ENCODE measurements at regions not wholly inside any gene's neighbourhood (a gene's known extent, or its start where the extent isn't known, plus 50 kb on each side); places are given as distances from the start of the nearest gene placed in this dataset.

DNA sequence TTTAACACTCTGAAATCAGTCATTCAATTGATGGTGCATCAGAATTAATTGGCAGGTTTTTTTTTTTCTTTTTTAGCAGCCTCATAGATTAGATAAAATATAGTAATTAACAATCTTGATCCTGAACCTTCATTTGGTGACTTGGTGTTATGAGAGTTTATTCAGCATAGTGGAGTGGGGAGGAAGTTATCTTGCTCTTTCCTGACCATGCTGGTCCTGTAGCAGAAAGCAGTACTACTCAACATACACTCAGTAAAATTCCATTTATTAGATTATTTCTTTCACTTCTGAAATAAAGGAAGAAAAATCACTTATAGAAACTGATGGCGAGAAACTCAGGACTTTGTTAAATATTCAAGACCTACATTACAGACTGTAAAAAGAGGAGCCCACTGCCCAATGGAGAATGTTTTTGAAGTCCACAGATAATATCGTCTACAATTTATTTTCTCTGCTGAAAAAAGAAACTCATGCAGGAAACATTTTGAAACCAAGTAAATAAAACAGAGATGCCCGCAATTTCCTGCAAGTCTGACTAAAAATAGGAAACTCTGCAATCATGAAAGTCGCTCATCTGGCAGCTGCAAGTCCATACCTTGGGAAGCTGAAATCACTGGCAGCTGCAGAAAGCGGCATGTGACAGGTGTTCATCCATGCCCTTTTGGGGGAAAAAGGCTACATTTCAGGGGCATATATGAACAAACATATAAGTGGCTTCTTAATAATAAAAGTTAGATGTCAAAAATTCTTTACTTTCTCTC, 233.2 kb upstream of the RFX3 start:
- no peak overlapping the region for H3K4me3 ChIP-seq (ENCODE audit: low read depth, low read length)
- TF ChIP-seq, protein P1, sequence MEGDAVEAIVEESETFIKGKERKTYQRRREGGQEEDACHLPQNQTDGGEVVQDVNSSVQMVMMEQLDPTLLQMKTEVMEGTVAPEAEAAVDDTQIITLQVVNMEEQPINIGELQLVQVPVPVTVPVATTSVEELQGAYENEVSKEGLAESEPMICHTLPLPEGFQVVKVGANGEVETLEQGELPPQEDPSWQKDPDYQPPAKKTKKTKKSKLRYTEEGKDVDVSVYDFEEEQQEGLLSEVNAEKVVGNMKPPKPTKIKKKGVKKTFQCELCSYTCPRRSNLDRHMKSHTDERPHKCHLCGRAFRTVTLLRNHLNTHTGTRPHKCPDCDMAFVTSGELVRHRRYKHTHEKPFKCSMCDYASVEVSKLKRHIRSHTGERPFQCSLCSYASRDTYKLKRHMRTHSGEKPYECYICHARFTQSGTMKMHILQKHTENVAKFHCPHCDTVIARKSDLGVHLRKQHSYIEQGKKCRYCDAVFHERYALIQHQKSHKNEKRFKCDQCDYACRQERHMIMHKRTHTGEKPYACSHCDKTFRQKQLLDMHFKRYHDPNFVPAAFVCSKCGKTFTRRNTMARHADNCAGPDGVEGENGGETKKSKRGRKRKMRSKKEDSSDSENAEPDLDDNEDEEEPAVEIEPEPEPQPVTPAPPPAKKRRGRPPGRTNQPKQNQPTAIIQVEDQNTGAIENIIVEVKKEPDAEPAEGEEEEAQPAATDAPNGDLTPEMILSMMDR (IDR thresholded peaks at IDR 0.05; ENCODE audit: borderline replicate concordance, insufficient read depth, low read depth, low read length), result no peak

DNA sequence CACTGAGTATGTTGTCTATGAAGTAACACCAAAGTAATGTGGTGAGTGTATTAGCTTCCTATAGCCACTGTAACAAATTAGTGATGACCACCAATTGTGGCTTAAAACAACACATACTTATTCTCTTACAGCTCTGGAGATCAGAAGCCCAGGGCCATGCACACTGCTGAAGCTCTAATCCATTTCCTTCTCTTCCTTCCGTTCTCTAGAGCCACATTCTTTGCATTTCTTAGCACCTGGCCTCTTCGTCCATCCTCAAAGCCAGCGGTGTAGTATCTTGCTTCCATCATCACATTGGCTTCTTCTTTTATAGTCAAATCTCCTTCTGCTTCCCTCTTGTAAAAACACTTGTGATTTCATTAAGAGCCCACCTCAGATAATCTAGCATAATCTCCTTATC, 230.3 kb upstream of the RFX3 start:
- TF ChIP-seq, protein P1 (IDR thresholded peaks at IDR 0.05; ENCODE audit: borderline replicate concordance, insufficient read depth, low read depth, low read length), result no peak
- H3K4me3 ChIP-seq (ENCODE audit: low read depth, low read length), result no peak overlapping the region

DNA sequence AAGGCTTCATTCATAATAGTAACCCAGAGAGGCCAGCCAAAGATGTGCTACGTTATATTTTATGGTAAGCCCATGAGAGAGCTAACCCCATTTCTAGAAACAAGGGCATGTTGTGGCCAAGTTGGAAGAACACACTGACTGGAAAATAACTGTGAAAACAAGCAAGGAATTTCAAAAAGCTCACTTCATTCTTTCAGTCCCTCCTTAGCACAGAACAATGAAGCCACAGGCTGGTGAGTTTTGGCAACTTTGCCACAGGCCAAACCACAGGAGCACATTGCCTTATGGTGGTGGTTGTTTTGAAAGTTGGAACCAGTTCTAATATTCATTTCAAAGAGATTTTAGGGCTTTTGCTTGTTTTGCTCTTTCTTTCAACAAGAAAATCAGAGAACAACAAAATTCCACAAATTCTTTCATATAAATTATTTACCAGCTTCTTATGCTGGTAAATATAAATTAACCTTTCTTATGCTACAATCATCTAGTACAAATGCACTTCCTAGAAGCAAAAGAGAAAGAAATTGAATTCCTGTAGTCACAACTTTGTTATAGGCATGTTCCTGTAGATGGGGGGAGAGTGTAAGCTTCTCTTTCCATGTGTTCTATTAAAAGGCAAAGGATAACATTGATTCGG, 225.4 kb upstream of the RFX3 start:
- TF ChIP-seq, protein P1 (IDR thresholded peaks at IDR 0.05; ENCODE audit: borderline replicate concordance, insufficient read depth, low read depth, low read length), result no peak
- H3K4me3 ChIP-seq (ENCODE audit: low read depth, low read length), result no peak overlapping the region

DNA sequence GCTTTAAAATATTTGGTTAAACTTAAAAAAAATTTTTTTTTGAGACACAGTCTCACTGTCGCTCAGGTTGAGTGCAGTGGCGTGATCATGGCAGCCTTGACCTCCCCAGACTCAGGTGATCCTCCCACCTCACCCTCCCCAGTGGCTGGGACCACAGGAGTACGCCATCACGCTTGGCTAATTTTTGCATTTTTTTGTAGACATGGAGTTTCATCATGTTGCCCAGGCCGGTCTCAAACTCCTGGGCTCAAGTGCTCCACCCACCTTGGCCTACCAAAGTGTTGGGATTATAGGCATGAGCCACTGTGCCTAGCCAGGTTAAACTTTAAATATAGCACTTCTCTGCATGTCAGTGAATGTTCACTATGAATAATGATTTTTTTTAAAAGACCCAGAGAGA, 224.5 kb upstream of the RFX3 start:
- TF ChIP-seq, protein P1 (IDR thresholded peaks at IDR 0.05; ENCODE audit: borderline replicate concordance, insufficient read depth, low read depth, low read length), result no peak
- H3K4me3 ChIP-seq (ENCODE audit: low read depth, low read length), result no peak overlapping the region

DNA sequence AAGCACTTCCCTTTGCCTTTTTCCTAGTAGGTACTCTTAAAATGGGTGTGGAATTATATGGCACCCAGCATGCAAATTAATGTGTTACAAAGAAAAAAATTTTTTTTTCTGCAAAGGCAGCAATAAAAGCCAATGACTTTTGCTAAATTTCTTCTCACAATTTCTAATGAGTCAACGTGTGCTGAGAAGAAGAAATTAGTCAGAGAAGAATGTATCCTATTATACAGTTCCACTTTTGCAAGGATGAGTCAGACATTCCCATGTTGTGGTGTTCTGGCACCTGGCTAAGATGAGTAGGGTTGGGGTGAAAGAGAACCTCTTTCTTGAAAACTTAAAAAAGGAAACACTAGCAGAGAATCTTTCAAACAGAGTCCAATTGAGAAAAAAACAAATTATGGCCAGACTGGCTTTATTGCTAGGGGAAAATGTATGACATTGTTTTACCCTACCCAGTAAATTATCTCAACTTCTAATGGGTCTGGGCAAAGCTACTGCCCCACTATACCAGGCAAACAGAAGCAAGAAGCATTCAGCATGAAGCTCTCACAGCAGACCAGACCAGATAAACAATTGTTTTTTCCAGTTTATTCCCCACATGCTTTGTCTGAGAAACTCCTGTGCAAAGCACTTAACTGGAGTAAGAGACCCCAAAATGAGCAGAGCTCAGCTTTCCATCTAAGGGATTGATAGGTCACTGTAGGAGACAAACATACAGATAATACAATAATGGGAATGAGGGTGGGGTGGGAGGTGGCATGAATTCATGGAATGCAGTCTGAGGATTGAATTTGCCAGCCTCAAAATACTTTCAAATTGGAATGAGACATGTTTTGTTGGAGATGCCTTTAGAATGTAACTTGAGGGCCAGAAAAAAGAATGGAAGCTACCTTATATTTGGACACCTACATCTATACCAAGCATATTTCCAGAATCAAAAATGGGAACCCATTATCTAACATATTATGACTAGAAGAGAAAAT, 220.8 kb upstream of the RFX3 start:
- TF ChIP-seq, protein P1 (IDR thresholded peaks at IDR 0.05; ENCODE audit: borderline replicate concordance, insufficient read depth, low read depth, low read length), result no peak
- no peak overlapping the region for H3K4me3 ChIP-seq (ENCODE audit: low read depth, low read length)

DNA sequence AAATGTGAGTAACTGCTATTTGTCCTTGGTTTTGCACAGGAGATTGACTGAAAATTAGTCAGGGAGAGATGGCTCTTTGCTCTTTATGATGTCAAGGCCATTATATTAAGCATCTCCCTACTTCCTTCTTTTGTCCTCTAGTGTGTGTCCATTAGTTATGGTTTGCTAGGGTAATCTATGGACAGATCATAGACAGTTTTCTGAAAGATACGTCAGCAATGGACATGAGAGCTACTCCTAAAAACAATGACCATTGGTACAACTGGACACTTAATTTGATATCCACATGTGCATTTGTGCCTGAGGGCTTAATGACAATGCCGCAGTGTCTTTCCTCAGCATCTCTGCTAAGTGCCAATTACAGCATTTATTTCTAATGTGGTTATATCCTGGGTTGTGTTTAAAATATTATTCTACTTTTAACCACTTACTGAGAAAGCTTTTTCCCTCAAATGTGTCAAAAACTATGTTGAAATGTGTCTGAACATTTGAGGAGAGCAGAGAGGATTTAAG, 218.2 kb upstream of the RFX3 start:
- TF ChIP-seq, protein P1 (IDR thresholded peaks at IDR 0.05; ENCODE audit: borderline replicate concordance, insufficient read depth, low read depth, low read length), result no peak
- no peak overlapping the region for H3K4me3 ChIP-seq (ENCODE audit: low read depth, low read length)

Data from GM12875 (cell line).